Brain microvascular endothelial cell (primary cell): ENCODE measurements at regions not wholly inside any gene's neighbourhood (a gene's known extent, or its start where the extent isn't known, plus 50 kb on each side); places are given as distances from the start of the nearest gene placed in this dataset.

Source experiments
- DNase-seq: peaks from one replicate; pipeline ENCODE4 v3.0.0-alpha.2; 2020
- H3K27ac ChIP-seq: fragments of 250-450 bp; sonication (Bioruptor Pico); 2 replicates; pipeline ENCODE4 v1.5.1; 2020; ENCODE audit warnings: mild to moderate bottlenecking, moderate library complexity
- H3K27me3 ChIP-seq: fragments of 250-450 bp; sonication (Bioruptor Pico); replicated peaks from 2 replicates; pipeline ENCODE4 v1.5.1; 2020; ENCODE audit warnings: mild to moderate bottlenecking
- H3K36me3 ChIP-seq: fragments of 250-450 bp; sonication (Bioruptor Pico); replicated peaks from 2 replicates; pipeline ENCODE4 v1.5.1; 2020; ENCODE audit warnings: mild to moderate bottlenecking
- H3K4me3 ChIP-seq: 2 replicates; pipeline ENCODE4 v1.5.1; 2011; ENCODE audit warnings: low read depth, mild to moderate bottlenecking, control low read depth, low read length, moderate library complexity
- in situ Hi-C: cut with HindIII; loops from 2 replicates; pipeline ENCODE4 v1.10.0; 2017; ENCODE audit warnings: low sequenced_read_pairs, low pct_ligation_motif_present
- TF ChIP-seq, protein P1 (sequence below): IDR thresholded peaks from 2 replicates; pipeline ENCODE4 v1.5.1; 2011; ENCODE audit warnings: low read depth, mild to moderate bottlenecking, moderate library complexity, low read length, control low read depth, inconsistent platforms; ENCODE audit errors: missing control alignments

DNA sequence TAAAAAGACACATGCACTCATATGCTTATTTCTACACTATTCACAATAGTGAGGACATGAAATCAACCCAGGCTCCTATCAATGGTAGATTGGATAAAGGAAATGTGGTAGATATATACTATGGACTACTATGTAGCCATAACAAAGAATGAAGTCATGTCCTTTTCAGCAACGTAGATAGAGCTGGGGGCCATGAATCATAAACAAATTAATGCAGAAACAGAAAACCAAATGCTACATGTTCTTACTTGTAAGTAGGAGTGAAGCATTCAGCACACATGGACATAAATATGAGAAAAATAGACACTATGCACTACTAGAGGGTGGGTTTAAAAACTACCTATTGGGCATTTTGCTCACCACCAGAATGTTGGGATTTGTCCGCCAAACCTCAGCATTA, 278.0 kb upstream of the MIS18BP1 start:
- DNase-seq = no peak
- in situ Hi-C loops = no loop called here
- Histone ChIP-seq H3K36me3 (no peaks in the 10 kb centered on the region), H3K27me3 (no peaks in the 10 kb centered on the region), H3K27ac (no peak overlapping the region), H3K4me3 (no peak overlapping the region)
- TF ChIP-seq, protein P1, sequence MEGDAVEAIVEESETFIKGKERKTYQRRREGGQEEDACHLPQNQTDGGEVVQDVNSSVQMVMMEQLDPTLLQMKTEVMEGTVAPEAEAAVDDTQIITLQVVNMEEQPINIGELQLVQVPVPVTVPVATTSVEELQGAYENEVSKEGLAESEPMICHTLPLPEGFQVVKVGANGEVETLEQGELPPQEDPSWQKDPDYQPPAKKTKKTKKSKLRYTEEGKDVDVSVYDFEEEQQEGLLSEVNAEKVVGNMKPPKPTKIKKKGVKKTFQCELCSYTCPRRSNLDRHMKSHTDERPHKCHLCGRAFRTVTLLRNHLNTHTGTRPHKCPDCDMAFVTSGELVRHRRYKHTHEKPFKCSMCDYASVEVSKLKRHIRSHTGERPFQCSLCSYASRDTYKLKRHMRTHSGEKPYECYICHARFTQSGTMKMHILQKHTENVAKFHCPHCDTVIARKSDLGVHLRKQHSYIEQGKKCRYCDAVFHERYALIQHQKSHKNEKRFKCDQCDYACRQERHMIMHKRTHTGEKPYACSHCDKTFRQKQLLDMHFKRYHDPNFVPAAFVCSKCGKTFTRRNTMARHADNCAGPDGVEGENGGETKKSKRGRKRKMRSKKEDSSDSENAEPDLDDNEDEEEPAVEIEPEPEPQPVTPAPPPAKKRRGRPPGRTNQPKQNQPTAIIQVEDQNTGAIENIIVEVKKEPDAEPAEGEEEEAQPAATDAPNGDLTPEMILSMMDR = no peak

DNA sequence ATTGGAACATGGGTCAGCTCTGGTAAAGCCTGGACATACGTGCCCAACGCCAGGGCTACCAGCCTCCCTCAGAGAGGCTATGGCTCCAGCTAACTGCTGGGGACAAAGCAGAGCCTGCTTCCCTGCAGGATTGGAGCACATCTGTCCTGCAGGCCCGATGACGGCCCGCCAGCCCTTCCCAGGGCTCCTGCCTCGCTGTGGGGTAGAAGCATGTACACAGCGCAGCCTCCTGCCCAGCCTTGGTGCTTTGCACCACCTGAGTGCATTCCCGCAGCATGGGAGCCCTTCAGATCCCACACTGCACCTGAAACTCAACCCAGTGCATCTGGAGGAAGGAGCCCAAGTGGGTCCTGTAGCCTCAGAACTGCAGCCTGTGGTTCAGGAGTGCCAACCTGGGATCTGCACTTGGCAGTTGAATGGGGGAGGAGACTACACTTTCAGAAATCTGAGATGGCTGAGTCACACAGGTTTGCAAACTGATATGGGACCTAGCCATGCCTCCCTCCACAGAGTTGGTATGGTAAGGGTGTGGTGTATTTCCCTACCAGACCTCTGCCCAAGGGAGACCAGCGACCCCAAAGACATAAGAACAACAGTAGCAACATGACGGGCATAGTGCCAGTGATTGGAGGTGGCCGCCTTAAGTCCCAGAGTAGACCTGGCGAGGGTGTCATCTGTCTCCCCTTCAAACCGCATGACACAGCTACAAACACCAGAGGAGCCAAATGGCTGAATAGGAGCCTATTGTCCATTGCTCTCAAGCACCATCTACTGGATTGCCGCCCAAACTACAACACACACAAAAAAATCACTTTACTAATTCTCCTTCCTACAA, 273.9 kb upstream of the MIS18BP1 start:
- Histone ChIP-seq H3K36me3 (no peaks in the 10 kb centered on the region), H3K27me3 (no peaks in the 10 kb centered on the region), H3K27ac (no peak overlapping the region), H3K4me3 (no peak overlapping the region)
- peak; percentile 18 for DNase-seq
- in situ Hi-C loops = no loop called here
- TF ChIP-seq, protein P1 = peak; percentile 53

DNA sequence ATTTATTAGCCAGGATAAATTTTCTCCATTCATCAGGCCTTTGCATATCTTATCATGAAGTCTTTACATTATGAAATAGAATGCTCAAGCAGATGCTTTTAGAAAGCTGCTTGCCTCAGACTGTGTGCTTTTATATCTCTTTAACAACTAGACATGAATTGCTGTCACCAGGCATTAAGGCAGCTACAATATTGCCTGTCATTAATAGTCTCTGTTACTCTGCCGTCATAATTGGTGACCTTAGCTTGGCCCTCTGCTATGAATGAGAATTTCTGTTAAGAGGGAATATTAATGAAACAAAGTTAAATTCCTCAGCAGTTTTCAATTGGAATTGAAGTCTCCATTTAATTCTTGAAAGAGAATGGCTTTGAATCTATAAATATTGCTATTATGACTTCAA, 266.8 kb upstream of the MIS18BP1 start:
- TF ChIP-seq, protein P1 = no peak
- in situ Hi-C loops = no loop called here
- Histone ChIP-seq H3K27me3 (no peaks in the 10 kb centered on the region), H3K36me3 (no peaks in the 10 kb centered on the region), H3K27ac (no peak overlapping the region), H3K4me3 (no peak overlapping the region)
- no peak for DNase-seq

DNA sequence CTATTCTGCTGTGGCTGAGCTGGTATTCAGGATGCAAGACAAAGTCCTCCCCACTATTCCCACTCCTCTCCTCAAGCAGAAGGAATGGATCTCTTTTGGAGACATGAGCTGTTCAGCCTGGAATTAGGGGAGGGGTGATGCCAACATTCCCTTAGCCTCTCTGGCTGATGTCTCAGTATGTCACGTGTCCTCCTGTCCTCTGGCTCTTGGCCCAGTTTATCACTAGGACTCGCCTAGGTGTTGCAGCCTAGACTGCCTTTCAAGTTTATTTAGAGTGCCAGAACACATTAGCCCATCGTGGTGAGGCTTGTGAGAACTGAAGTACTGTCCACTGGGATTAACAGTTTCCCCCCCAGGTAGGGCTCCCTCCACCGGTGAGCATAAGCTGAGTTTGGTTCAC, 239.9 kb upstream of the MIS18BP1 start:
- Histone ChIP-seq H3K27me3 (no peaks in the 10 kb centered on the region), H3K27ac (no peak overlapping the region), H3K4me3 (no peak overlapping the region), H3K36me3 (no peaks in the 10 kb centered on the region)
- DNase-seq = no peak
- in situ Hi-C loops = no loop called here
- TF ChIP-seq, protein P1 = no peak

DNA sequence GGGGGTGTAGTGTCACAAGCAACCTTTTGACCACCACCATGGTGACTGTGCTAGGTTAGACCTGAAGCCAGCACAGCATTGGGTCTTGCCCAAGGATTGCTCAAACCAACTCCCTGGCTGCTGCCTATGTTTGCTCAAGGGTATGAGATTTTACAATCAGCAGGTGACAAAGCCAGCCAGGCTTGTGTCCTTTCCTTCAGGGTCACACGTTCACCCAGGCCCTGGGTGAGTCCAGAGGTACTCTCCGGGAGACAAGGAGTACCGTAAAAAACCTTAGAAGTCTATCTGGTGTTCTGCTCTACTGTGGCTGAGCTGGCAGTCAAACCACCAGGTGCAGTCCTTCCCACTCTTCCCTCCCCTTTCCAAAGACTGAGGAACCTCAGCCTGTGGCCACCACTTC, 238.9 kb upstream of the MIS18BP1 start:
- no peak overlapping the region for H3K4me3 ChIP-seq
- H3K36me3 ChIP-seq = no peaks in the 10 kb centered on the region
- in situ Hi-C loops = no loop called here
- no peak for DNase-seq
- H3K27me3 ChIP-seq = no peaks in the 10 kb centered on the region
- H3K27ac ChIP-seq = no peak overlapping the region
- TF ChIP-seq, protein P1 = no peak

DNA sequence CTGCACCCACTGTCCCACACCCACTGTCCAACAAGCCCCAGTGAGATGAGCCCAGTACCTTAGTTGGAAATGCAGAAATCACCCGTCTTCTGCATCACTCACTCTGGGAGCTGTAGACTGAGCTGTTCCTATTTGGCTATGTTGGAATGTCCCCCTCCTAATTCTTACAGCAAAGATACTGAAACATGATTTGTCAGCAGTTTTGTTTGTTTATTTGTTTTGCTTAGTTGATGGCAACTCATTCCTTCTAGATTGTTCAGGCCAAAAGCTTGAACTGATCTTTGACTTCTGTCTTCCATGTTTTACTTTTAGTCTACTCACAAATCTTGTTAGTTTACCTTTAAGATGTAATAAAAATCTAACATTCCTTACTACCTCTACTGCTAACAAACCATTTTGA, 233.6 kb upstream of the MIS18BP1 start:
- DNase-seq = no peak
- no peak overlapping the region for H3K27ac ChIP-seq
- no peaks in the 10 kb centered on the region for H3K36me3 ChIP-seq
- in situ Hi-C loops = no loop called here
- no peak overlapping the region for H3K4me3 ChIP-seq
- no peaks in the 10 kb centered on the region for H3K27me3 ChIP-seq
- TF ChIP-seq, protein P1 = no peak
